Panc1 (cell line): ENCODE measurements at regions not wholly inside any gene's neighbourhood (a gene's known extent, or its start where the extent isn't known, plus 50 kb on each side); places are given as distances from the start of the nearest gene placed in this dataset.

Experiments
- ATAC-seq: fragments of 200-7000 bp; cut with Tn5 transposase; 2 replicates; pipeline ENCODE4 v1.9.1; 2020; ENCODE audit warnings: mild to moderate bottlenecking, moderate library complexity
- BruUV-seq: library from RNA; stranded (reverse); fragments of 400-500 nt; replicated peaks from 2 replicates; lab custom pipeline; 2021; lab: Mats Ljungman, UMichigan
- CTCF ChIA-PET: fragments of 300-600 bp; sonication (Branson Sonifier 250); formaldehyde crosslinking; loops from one replicate; lab custom pipeline; 2022; ENCODE audit warnings: antibody characterized with exemption; lab: Charles Lee
- POLR2A ChIA-PET: fragments of 300-600 bp; sonication (Branson Sonifier 250); formaldehyde crosslinking; loops from one replicate; lab custom pipeline; 2022; ENCODE audit warnings: antibody characterized with exemption; lab: Charles Lee
- DNase-seq: peaks from one replicate; pipeline ENCODE4 v3.0.0-alpha.2; 2010; ENCODE audit warnings: low read depth, low spot score
- H3K27ac ChIP-seq: 2 replicates; pipeline ENCODE4 v1.5.1; 2011; ENCODE audit warnings: mild to moderate bottlenecking, low read length, inconsistent platforms
- H3K27me3 ChIP-seq: fragments of 200-500 bp; sonication (Bioruptor generic); 2 replicates; pipeline ENCODE4 v1.6.0; 2014; ENCODE audit warnings: low read length, inconsistent platforms; ENCODE audit not compliant: control insufficient read depth, insufficient read depth
- H3K36me3 ChIP-seq: fragments of 200-500 bp; sonication (Bioruptor generic); 2 replicates; pipeline ENCODE4 v1.5.1; 2014; ENCODE audit warnings: inconsistent platforms, mild to moderate bottlenecking, low read length, moderate library complexity; ENCODE audit not compliant: control insufficient read depth, insufficient read depth
- H3K4me1 ChIP-seq: 2 replicates; pipeline ENCODE4 v1.5.1; 2011; ENCODE audit warnings: inconsistent platforms, mild to moderate bottlenecking, low read length, moderate library complexity; ENCODE audit not compliant: control insufficient read depth, insufficient read depth
- H3K4me3 ChIP-seq, 2 experiments: 2 replicates each; pipeline ENCODE4 v1.5.1; 2011 to 2012; ENCODE audit warnings: low read depth in 2 of 2, low read length in 2 of 2, mild to moderate bottlenecking in 2 of 2, inconsistent platforms in 1 of 2, moderate library complexity in 1 of 2
- H3K9me3 ChIP-seq: fragments of 200-500 bp; sonication (Bioruptor generic); 2 replicates; pipeline ENCODE4 v1.5.1; 2014; ENCODE audit warnings: low read depth, mild to moderate bottlenecking, inconsistent platforms, low read length, moderate library complexity; ENCODE audit not compliant: control insufficient read depth, insufficient read depth
- POLR2AphosphoS5 ChIP-seq: IDR thresholded peaks from 2 replicates; pipeline ENCODE4 v1.6.1; 2012; ENCODE audit warnings: mild to moderate bottlenecking, low read depth, low read length, moderate library complexity
- SIN3A ChIP-seq: IDR thresholded peaks from 2 replicates; pipeline ENCODE4 v1.6.1; 2012; ENCODE audit warnings: low read depth, mild to moderate bottlenecking, low read length, moderate library complexity, borderline replicate concordance; ENCODE audit not compliant: insufficient read depth
- TCF7L2 ChIP-seq: IDR thresholded peaks from 2 replicates; pipeline ENCODE4 v1.6.1; 2011; ENCODE audit warnings: mild to moderate bottlenecking, low read depth, low read length, inconsistent platforms
- in situ Hi-C: cut with HindIII; loops from 2 replicates; pipeline ENCODE4 v1.10.0; 2016; ENCODE audit warnings: low sequenced_read_pairs, low pct_unique_long_range_greater_than_20kb
- intact Hi-C: fragments of 100-400 bp; cut with micrococcal nuclease; formaldehyde crosslinking; loops from one replicate; pipeline ENCODE4 v1.10.0; 2022; ENCODE audit not compliant: unreplicated experiment
- TF ChIP-seq, protein P1 (sequence below): fragments of 450-650 bp; IDR thresholded peaks from 2 replicates; pipeline ENCODE4 v1.5.1; 2017; ENCODE audit warnings: mild to moderate bottlenecking
- TF ChIP-seq, protein P2 (sequence below), 2 experiments: IDR thresholded peaks; 2 replicates each; pipeline ENCODE4 v1.6.1; 2011 to 2012; ENCODE audit warnings: low read depth in 2 of 2, control low read depth in 1 of 2, low read length in 1 of 2, mild to moderate bottlenecking in 1 of 2, moderate library complexity in 1 of 2; ENCODE audit not compliant: insufficient read depth in 1 of 2

DNA sequence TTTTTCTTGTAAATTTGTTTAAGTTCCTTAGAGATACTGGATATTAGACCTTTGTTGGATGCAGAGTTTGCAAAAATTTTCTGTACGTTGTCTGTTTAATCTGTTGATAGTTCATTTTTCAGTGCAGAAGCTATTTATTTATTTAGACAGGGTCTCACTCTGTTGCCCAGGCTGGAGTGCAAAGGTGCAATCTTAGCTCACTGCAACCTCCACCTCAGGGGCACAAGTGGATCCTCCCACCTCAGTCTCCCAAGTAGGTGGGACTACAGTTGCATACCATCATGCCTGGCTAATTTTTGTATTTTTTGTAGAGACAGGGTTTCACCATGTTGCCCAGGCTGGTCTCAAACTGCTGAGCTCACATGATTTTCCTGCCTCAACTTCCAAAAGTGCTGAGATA, 568.2 kb upstream of the REG3G start:
- TF ChIP-seq, protein P1, sequence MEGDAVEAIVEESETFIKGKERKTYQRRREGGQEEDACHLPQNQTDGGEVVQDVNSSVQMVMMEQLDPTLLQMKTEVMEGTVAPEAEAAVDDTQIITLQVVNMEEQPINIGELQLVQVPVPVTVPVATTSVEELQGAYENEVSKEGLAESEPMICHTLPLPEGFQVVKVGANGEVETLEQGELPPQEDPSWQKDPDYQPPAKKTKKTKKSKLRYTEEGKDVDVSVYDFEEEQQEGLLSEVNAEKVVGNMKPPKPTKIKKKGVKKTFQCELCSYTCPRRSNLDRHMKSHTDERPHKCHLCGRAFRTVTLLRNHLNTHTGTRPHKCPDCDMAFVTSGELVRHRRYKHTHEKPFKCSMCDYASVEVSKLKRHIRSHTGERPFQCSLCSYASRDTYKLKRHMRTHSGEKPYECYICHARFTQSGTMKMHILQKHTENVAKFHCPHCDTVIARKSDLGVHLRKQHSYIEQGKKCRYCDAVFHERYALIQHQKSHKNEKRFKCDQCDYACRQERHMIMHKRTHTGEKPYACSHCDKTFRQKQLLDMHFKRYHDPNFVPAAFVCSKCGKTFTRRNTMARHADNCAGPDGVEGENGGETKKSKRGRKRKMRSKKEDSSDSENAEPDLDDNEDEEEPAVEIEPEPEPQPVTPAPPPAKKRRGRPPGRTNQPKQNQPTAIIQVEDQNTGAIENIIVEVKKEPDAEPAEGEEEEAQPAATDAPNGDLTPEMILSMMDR: no peak
- TF ChIP-seq POLR2AphosphoS5 (no peak), TCF7L2 (no peak), SIN3A (no peak)
- TF ChIP-seq, protein P2, sequence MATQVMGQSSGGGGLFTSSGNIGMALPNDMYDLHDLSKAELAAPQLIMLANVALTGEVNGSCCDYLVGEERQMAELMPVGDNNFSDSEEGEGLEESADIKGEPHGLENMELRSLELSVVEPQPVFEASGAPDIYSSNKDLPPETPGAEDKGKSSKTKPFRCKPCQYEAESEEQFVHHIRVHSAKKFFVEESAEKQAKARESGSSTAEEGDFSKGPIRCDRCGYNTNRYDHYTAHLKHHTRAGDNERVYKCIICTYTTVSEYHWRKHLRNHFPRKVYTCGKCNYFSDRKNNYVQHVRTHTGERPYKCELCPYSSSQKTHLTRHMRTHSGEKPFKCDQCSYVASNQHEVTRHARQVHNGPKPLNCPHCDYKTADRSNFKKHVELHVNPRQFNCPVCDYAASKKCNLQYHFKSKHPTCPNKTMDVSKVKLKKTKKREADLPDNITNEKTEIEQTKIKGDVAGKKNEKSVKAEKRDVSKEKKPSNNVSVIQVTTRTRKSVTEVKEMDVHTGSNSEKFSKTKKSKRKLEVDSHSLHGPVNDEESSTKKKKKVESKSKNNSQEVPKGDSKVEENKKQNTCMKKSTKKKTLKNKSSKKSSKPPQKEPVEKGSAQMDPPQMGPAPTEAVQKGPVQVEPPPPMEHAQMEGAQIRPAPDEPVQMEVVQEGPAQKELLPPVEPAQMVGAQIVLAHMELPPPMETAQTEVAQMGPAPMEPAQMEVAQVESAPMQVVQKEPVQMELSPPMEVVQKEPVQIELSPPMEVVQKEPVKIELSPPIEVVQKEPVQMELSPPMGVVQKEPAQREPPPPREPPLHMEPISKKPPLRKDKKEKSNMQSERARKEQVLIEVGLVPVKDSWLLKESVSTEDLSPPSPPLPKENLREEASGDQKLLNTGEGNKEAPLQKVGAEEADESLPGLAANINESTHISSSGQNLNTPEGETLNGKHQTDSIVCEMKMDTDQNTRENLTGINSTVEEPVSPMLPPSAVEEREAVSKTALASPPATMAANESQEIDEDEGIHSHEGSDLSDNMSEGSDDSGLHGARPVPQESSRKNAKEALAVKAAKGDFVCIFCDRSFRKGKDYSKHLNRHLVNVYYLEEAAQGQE (IDR thresholded peaks at IDR 0.05; ENCODE audit: insufficient read depth in 1 of 2, low read depth in 2 of 2, low read length in 1 of 2): no peak
- no peak overlapping the region for H3K4me3 ChIP-seq
- H3K27ac ChIP-seq: no peak overlapping the region
- ChIA-PET CTCF (no interaction called here), POLR2A (no interaction called here)
- no peaks in the 10 kb centered on the region for H3K4me1 ChIP-seq
- no TSS peak for BruUV-seq
- no peaks in the 10 kb centered on the region for H3K27me3 ChIP-seq
- ATAC-seq (no peak), DNase-seq (no peak)
- no peaks in the 10 kb centered on the region for H3K36me3 ChIP-seq
- intact Hi-C loops (no loop called here), in situ Hi-C loops (no loop called here)
- H3K9me3 ChIP-seq: no peaks in the 10 kb centered on the region

DNA sequence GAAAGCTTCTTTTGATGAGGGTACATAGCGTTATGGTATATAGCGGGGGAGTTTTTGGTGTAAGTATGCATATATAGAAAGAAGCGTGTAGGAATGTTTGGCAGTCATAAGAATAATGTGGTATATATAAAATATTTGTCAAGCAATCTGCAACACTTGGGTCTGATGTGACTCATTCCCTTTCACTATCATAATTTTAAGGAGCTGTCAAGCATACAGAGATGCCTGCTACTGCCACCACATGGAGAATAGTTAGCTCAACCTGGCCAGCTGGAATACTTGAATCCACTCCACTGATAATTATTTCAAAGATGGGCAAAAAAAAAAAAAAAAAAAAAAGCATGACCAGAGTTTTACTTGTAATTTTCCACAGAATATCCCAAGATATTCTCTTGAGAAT, 559.8 kb upstream of the REG3G start:
- ATAC-seq: no peak
- TF ChIP-seq TCF7L2 (no peak), SIN3A (no peak), POLR2AphosphoS5 (no peak)
- TF ChIP-seq, protein P2 (IDR thresholded peaks at IDR 0.05; ENCODE audit: insufficient read depth in 1 of 2, low read depth in 2 of 2, low read length in 1 of 2): no peak
- TF ChIP-seq, protein P1: no peak
- BruUV-seq: no TSS peak
- no peak for DNase-seq
- intact Hi-C loops (no loop called here), in situ Hi-C loops (no loop called here)
- Histone ChIP-seq H3K4me3 (no peak overlapping the region), H3K27me3 (no peaks in the 10 kb centered on the region), H3K27ac (no peak overlapping the region), H3K36me3 (no peaks in the 10 kb centered on the region), H3K9me3 (no peaks in the 10 kb centered on the region), H3K4me1 (no peaks in the 10 kb centered on the region)
- ChIA-PET CTCF (no interaction called here), POLR2A (no interaction called here)
